ENCODE measurements at regions not wholly inside any gene's neighbourhood (a gene's known extent, or its start where the extent isn't known, plus 50 kb on each side); places are given as distances from the start of the nearest gene placed in this dataset.

DNA sequence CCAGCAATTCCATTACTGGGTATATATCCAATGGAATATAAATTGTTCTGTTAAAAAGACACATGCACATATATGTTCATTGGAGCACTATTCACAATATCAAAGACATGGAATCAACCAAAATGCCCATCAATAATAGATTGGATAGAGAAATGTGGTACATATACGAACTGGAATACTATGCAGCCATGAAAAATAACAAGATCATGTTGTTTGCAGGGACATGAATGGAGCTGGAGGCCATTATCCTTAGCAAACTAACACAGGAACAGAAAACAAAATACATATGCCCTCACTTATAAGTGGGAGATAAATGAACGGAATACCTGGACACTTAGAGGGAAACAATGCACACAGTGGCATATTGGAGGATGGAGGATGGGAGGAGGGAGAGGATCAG is 355.8 kb downstream of the CCDC85A start:
- TF ChIP-seq CTCF (conservative IDR thresholded peaks at IDR 0.05; ENCODE audit: low read length), result no peak
- TF ChIP-seq EZH2phosphoT487 (IDR thresholded peaks at IDR 0.05; ENCODE audit: borderline replicate concordance), result no peak
